Gastrocnemius medialis (tissue), 4 donors: ENCODE measurements at regions not wholly inside any gene's neighbourhood (a gene's known extent, or its start where the extent isn't known, plus 50 kb on each side); places are given as distances from the start of the nearest gene placed in this dataset.

Experiments used
- CTCF ChIP-seq, 5 experiments: fragments of 450-650 bp in 3 of 5; fragments of 200-600 bp in 2 of 5; sonication (generic) in 2 of 5; IDR thresholded peaks in 4 of 5; conservative IDR thresholded peaks in 1 of 5; 1 replicate in 4 of 5; 2 replicates in 1 of 5; pipeline ENCODE4 v1.5.1; 2016 to 2019; ENCODE audit warnings: antibody characterized with exemption in 5 of 5, mild to moderate bottlenecking in 3 of 5, moderate library complexity in 3 of 5
- POLR2A ChIP-seq, 2 donors: fragments of 450-650 bp; IDR thresholded peaks; one replicate each; pipeline ENCODE4 v1.6.1; 2017; ENCODE audit warnings: antibody characterized with exemption in 2 of 2, mild to moderate bottlenecking in 2 of 2, moderate library complexity in 2 of 2

- TF ChIP-seq CTCF (IDR thresholded peaks at IDR 0.05 in 4 of 5, conservative IDR thresholded peaks at IDR 0.05 in 1 of 5) = no peak
- no peak for TF ChIP-seq POLR2A (IDR thresholded peaks at IDR 0.05)
Measured at GRCh38 chr7:13794581-13794980, 194.9 kb downstream of the ETV1 start.
